ENCODE measurements at regions not wholly inside any gene's neighbourhood (a gene's known extent, or its start where the extent isn't known, plus 50 kb on each side); places are given as distances from the start of the nearest gene placed in this dataset.

- no peak for DNase-seq
Observed at GRCh38 chr12:18975933-18976332, 153.6 kb upstream of the PLEKHA5 start.

- no peak for DNase-seq
Observed at GRCh38 chr12:18979401-18980126, 150.0 kb upstream of the PLEKHA5 start.

DNA sequence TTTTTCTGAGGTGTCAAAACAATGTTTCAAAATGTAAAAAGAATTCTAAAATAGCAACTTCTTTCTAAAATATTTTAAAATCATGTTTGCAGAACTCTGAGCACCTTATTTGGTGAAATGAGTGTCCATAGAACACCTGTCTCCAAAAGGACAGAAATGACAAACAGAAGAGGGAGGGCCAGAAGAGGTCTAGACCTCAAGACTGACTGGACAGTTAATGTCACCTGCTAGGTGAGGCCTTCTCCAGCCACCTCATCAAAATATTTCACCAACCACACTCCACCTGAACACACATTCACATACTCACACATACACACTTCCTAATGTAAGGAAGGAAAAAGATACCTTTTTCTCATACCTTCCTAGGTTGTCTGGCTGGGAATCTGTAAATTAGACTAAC is 147.8 kb upstream of the PLEKHA5 start:
- DNase-seq, result no peak

DNA sequence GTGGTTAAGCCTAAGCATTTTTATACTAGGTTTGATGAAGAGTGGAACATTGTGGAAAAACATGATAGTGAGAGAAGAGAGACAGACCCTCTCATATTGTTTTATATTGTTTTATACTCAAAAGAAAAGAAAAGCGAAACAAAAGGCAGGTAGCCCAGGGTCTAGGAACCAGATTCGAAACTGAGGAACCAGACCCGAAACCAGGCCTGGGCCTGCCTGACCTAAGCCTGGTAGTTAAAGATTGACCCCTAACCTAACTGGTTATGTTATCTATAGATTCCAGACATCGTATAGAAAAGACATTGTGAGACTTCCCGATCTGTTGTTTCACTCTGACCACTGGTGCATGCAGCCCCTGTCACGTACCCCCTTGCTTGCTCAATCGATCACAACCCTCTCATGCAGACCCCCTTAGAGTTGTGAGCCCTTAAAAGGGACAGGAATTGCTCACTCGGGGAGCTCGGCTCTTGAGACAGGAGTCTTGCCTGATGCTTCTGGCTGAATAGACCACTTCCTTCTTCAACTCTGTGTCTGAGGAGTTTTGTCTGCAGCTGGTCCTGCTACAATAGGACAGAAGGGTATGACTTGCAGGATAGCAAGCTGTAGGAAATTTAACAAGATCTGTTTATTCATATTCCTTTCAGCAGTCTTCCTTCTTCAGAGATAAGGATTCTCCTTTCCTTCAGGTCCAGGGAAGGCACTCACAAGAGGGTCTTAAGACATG is 147.1 kb upstream of the PLEKHA5 start:
- no peak for DNase-seq

DNA sequence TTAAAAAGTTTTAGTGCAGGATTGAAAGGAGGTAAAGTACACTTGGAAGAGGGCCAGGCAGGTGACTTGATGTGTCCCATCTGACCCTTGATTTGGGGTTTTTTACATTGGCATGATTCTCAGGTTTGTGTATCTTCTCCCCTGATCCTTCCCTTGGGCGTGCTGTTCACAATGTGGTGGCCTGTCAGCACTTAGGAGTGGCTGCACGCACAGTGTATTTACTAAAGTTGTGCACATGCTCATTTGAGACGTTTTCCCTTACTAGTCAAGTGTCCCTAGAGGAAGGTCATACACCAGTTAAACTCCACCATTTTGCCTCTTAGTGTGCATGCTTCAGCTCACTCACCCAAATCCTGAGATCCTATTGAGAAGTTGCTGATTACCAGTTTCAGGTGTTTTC is 145.7 kb upstream of the PLEKHA5 start:
- no peak for DNase-seq

- no peak for DNase-seq
Observed at GRCh38 chr12:18990856-18991255, 138.7 kb upstream of the PLEKHA5 start.

- no peak for DNase-seq
Observed at GRCh38 chr12:18992336-18992735, 137.2 kb upstream of the PLEKHA5 start.

GRCh38 chr12:18998343-18999261 is 130.9 kb upstream of the PLEKHA5 start:
- no peak for DNase-seq

- DNase-seq, result no peak
Observed at GRCh38 chr12:19000836-19001235, 128.7 kb upstream of the PLEKHA5 start.

DNA sequence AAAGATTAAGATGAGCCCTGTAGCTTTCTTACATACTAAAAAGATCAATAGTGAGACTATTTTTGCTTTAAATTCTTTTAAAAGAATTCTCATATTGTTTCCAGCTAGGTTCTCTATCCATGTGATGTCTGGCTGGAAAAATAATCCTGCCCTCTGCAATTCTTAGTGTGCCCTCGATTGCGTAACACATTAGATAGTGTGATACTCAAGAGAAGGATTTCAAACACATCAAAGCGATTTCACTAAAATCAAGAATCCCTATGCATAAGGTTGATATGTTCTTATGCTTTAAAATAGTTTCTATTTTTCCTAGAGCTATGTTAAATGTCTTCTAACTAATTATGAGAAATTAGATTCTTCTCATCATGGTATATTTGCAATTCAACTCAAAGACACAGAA is 127.3 kb upstream of the PLEKHA5 start:
- DNase-seq, result no peak

DNA sequence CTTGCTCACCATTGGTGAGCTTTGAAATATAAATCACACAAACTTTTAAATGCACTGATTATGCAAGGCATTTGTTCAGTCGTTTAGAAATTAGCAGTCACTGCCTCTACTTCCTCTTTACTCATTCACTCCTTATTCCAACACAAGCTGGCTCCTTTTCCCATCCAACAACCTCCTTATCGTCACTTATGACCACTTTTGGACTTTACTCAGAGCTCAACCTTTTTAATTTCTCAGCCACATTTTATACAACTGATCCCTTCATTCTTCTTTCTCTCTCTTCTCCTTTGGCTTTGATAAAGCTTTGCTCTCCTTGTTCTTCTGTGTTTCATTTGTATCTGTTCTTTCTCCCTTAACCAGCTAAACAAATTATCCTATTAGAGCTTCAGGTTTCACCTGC is 126.4 kb upstream of the PLEKHA5 start:
- DNase-seq, result no peak

DNA sequence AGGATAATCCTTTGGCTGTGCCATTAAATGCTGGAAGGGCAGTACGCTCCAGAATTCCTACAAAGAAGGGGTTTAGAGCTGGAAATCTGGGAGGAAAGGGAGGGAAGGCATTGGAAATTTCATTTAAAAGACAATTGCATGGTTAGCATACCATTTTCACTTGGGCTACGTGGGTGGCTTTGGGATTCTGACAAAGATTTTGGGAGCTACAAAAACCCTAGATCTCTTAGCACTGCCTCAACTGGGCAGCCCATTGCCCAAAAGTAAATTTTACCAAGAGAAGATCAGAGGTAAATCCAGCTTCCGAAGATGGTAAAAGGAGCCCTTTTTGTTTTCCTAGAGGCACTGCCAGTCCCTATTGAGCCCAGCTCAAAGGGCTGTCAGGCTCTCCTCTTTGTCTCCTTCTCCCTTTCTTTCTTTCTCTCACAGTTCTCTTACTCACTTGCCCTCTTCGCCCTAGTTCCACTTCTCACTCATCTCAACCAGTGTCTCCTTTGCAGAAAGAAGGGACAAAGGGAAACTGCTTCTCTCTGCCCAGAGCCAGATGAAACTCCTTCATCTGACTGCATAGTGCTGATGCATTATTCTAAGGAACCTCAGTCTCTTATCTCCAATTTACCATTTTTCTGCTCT is 125.4 kb upstream of the PLEKHA5 start:
- no peak for DNase-seq

DNA sequence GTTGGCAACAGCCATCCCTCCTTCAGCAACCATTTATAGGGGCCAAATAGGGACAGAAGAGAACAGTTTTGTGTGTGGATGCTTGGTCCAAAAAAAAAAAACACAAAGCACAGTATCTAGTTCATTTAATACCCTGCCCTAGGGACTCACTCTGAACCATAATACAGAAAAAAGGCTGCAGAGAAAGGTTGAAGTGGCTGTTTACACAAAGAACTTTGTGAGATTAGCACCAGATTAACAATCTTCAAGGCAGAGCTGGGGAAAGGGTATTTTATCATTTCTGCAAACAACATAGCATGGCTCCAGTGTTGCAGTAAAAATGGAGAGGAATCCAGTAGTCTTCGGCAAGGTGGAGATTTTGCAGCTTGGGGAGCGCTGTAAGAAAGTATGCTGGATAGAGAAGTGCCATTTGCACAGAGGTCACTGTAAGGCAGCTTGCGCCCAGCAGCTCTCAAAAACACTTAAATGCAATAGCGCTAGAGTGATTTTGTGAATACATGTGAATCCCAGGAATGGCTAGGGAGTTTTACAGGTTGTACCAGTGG is 124.2 kb upstream of the PLEKHA5 start:
- DNase-seq, result no peak

DNA sequence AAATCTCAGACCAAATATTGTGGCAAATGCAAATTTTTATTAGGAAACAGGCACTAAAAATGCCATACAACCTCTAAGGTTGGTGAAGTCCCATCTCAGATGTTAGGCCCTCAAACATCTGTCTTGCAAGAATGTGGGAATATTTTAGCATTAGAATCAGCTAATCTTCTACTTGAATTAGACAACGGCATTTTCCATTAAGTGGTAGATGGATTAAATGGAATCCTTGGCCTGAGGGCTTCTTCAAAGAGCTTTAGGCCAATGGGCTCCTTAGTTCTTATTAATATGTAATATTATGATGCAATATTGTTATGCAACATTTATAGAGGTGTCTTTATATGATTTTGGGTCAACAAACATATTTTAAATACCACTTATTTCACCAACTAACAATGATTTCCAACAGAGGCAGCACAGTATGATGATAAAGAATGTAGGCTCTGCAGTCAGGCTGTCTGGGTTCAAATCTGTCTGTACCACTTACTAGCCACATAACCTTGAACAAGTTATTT is 122.9 kb upstream of the PLEKHA5 start:
- no peak for DNase-seq

DNA sequence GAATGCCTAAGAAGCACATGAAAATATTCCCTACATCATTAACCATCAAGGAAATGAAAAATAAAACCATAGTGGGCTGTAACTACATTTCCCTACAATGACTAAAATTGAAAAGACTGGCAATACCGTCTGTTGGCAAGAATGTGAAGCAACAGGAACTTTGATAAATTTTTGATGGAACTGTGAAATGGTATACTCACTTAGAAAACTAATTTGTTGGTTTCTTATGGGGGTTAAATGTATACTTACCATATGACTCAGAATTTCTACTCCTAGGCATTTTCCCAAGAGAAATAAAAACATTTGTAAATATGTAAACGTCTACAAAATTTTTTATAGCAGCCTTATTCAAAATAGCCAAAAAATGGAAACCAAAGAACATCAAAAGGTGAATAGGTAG is 121.4 kb upstream of the PLEKHA5 start:
- no peak for DNase-seq

DNA sequence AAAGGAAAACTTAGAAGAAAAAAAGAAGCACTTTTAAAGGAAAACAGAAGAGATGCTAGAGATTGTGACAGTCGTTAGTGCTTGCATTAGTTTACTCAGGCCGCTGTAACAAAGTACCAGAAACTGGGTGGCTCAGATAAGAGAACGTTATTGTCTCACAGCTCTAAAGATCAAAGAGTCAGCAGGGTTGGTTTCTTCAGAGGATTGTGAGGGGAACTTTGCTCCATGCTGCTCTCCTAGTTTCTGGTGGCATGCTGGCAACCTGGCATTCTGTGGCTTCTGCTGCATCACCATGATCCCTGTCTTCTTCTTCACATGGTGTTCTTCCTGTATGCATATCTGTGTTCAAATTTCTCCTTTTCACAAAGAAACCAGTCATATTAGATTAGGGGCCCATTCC is 119.4 kb upstream of the PLEKHA5 start:
- DNase-seq, result no peak

GRCh38 chr12:19010726-19011125 is 118.8 kb upstream of the PLEKHA5 start:
- DNase-seq, result no peak

DNA sequence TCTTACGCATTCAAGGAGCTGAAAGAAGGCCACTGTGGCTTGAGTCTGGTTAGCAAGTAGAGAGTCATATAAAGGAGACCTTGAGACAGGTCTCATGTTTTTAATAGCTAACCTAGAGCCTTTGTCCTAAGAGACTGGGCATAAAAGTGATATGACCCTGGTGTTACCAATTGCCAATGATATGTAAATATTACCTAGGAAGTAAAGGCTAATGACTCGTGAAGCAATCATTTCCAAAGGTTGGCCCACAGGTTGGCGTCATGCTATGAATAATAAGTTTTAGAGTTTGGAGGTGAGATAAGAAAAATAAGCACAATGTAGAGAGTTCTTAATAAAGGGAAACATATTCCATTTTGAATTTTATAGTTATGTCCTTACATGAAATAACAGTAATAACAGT is 116.6 kb upstream of the PLEKHA5 start:
- no peak for DNase-seq

GRCh38 chr12:19014240-19014639 is 115.3 kb upstream of the PLEKHA5 start:
- no peak for DNase-seq

- DNase-seq, result no peak
Observed at GRCh38 chr12:19015285-19015684, 114.2 kb upstream of the PLEKHA5 start.

DNA sequence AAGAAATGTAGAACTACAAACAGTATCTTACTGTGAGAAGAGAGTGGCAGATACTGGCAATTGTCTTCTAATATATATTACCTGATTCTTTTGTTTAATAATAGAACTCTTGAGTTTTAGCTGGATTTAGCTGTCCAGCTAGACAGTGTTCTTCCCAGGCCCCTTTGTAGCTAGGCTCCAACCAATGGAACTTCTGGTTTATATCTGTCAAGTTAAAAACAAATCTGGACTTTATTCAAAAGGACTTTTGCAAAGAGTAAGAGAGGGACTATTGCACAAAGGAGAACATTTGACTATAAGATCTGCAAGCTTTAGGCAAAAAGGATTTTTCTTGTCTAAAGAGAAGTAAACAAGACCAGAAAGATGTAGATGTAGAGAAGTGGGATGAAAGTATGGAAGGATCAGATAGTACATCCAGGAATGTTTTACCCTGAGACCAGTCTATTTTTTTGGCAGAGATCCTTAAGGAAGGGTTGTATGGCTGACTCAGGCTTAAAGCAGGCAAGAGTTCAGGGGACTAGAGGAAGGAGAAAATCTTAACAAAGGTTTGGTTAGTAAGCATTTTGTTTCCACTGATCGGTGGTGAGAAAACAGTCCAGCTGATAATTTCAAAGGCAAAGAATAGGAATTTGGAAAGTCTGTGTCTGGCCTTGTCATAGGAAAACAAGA is 111.1 kb upstream of the PLEKHA5 start:
- DNase-seq, result no peak

GRCh38 chr12:19021240-19021639 is 108.3 kb upstream of the PLEKHA5 start:
- no peak for DNase-seq
